22Rv1 (cell line): ENCODE measurements at regions not wholly inside any gene's neighbourhood (a gene's known extent, or its start where the extent isn't known, plus 50 kb on each side); places are given as distances from the start of the nearest gene placed in this dataset.

Experiments
- ZFX ChIP-seq: fragments of 450-650 bp; IDR thresholded peaks from 2 replicates; pipeline ENCODE4 v1.6.1; 2017; ENCODE audit warnings: antibody characterized with exemption, borderline replicate concordance
- TF ChIP-seq, protein P1 (sequence below): fragments of 450-650 bp; IDR thresholded peaks from 2 replicates; pipeline ENCODE4 v1.5.1; 2017; ENCODE audit warnings: mild to moderate bottlenecking

DNA sequence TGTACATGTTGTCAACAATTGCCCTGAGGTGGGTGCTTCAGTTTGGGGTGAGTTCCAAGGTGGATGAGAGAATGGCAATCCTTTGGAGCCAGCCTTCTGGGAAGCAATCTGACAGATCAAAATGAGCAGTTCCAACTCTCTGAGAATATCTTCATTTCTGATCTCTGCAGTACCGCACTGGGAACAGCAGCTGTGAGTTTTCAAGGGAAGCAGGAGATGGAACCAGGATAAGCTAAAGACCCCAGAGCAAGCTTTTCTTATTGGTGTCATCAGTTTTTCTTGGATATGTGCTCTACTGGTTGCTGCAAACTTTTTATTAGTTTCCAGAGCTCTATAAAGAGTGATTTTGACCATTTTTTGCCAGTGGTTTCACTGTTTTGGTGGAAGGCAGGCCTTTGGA is 94.7 kb downstream of the KCNJ12 start:
- TF ChIP-seq, protein P1, sequence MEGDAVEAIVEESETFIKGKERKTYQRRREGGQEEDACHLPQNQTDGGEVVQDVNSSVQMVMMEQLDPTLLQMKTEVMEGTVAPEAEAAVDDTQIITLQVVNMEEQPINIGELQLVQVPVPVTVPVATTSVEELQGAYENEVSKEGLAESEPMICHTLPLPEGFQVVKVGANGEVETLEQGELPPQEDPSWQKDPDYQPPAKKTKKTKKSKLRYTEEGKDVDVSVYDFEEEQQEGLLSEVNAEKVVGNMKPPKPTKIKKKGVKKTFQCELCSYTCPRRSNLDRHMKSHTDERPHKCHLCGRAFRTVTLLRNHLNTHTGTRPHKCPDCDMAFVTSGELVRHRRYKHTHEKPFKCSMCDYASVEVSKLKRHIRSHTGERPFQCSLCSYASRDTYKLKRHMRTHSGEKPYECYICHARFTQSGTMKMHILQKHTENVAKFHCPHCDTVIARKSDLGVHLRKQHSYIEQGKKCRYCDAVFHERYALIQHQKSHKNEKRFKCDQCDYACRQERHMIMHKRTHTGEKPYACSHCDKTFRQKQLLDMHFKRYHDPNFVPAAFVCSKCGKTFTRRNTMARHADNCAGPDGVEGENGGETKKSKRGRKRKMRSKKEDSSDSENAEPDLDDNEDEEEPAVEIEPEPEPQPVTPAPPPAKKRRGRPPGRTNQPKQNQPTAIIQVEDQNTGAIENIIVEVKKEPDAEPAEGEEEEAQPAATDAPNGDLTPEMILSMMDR = no peak
- TF ChIP-seq ZFX = no peak
